Astrocyte (in vitro differentiated cells and primary cell): ENCODE measurements at regions not wholly inside any gene's neighbourhood (a gene's known extent, or its start where the extent isn't known, plus 50 kb on each side); places are given as distances from the start of the nearest gene placed in this dataset.

ENCODE experiments used
- EZH2 ChIP-seq: IDR thresholded peaks from 2 replicates; pipeline ENCODE4 v1.6.1; 2012; ENCODE audit warnings: mild to moderate bottlenecking, low read length, inconsistent platforms; ENCODE audit not compliant: insufficient read depth
- TF ChIP-seq, protein P1 (sequence below): IDR thresholded peaks from 2 replicates; pipeline ENCODE4 v1.5.1; 2011; ENCODE audit warnings: low read depth, mild to moderate bottlenecking, inconsistent platforms, low read length, moderate library complexity; ENCODE audit not compliant: insufficient read depth

DNA sequence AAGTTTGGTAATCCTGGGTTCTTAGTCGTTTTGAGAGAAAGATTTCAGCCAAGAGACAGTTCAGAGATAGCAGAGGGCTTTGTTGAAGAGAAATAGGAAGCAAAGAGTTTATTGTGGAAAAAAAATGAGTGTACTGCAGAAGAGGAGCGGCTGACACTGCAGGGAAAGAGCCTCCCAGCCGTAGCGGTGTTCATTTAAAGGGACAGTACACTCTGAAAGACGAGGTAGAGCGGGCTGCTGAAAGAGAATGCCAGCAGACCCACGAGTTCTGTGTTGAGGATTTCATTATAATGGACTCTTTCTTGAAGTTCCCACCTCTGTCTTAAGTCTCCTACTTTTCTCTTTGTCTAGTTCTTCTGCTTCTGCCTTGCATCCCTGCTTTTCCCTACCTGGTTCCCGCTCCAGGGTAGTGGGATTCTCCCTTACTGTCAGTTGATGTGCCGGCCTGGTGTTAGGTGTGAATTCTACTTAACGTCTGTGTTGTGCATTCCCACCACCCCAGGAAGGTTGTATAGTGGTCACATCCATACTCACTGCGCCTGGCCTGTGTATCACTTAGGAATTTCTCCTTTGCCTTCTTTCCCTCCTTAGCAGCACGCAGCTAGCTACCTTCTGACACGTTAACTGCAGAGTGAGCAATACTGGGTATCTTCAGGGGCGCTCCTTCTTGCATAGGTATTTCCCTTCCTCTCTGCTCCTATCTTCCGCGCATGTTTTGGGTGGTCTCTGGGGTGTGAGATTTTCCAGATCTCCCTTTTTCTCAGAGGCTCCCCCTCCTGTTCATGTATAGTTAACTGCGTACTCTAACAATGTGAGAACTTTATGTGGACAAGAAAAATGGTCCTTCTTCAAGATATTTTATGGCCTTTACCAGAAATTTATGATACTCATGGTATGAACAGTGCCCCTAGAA, 164.5 kb downstream of the PTH2R start:
- TF ChIP-seq, protein P1, sequence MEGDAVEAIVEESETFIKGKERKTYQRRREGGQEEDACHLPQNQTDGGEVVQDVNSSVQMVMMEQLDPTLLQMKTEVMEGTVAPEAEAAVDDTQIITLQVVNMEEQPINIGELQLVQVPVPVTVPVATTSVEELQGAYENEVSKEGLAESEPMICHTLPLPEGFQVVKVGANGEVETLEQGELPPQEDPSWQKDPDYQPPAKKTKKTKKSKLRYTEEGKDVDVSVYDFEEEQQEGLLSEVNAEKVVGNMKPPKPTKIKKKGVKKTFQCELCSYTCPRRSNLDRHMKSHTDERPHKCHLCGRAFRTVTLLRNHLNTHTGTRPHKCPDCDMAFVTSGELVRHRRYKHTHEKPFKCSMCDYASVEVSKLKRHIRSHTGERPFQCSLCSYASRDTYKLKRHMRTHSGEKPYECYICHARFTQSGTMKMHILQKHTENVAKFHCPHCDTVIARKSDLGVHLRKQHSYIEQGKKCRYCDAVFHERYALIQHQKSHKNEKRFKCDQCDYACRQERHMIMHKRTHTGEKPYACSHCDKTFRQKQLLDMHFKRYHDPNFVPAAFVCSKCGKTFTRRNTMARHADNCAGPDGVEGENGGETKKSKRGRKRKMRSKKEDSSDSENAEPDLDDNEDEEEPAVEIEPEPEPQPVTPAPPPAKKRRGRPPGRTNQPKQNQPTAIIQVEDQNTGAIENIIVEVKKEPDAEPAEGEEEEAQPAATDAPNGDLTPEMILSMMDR: no peak
- TF ChIP-seq EZH2: no peak
